ENCODE measurements at regions not wholly inside any gene's neighbourhood (a gene's known extent, or its start where the extent isn't known, plus 50 kb on each side); places are given as distances from the start of the nearest gene placed in this dataset.
"Not testable (repeated sequence)": the region's sequence is repeated elsewhere in the genome, so short reads cannot be mapped to it uniquely, and the experiment has no call there.

GRCh38 chr12:114032801-114033200 lies 66.7 kb upstream of the RBM19 start:
- no peak for DNase-seq (ENCODE audit: low read depth in 4 of 4, low spot score in 2 of 4)

DNA sequence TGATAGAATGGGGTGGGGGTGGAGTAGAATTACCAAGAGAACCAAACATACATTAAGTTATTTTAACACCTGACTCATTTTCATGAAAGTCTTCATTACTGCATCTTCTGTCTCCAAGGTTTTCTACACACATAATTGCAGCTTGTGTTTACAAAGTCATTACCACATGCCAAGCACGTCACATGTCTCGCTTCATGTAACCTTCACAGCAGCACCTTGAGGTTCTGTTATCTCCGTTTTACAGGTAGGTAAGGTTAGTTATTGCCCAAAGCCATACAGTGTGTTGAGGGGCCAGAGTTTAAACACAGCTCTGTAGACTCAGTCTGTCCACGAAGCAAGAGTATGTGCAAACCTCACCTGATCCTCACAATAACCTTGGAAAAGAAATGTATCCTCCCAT lies 64.3 kb upstream of the RBM19 start:
- no peak for DNase-seq (ENCODE audit: low read depth in 4 of 4, low spot score in 2 of 4)

- DNase-seq (ENCODE audit: low read depth in 4 of 4, low spot score in 2 of 4): no peak
Measured at GRCh38 chr12:114026805-114027204, 60.7 kb upstream of the RBM19 start.

DNA sequence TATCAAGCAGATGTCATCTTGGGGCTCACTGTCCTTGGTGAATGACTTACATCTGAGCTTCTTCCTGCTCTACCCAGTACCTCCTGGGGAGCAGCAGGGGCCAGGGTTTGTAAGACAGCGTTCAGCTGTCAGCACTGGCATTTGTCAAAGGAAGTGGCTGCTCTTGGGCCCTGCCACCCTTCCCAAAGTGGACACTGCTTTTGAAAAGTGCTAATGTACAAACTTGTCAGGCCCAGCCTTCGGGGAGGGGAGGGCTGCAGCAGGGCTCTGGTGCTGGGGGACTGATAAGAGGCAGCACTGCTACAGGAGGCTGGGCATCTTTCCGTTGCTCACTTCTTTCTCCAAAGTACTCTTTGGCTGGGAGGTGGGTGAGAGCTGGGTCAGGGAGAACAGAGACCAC lies 59.8 kb upstream of the RBM19 start:
- DNase-seq (ENCODE audit: low read depth in 4 of 4, low spot score in 2 of 4): no peak

DNA sequence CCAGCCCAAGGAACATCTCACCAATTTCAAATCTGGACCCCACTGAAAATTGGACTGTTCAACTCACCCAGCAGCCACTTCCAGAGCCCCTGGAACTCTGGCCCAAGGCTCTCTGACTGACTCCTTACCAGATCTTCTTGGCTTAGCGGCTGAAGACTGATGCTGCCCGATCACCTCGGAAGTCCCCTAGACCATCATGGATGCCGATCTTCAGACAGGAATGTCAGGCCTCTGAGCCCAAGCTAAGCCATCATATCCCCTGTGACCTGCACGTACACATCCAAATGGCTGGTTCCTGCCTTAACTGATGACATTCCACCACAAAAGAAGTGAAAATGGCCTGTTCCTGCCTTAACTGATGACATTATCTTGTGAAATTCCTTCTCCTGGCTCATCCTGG lies 56.0 kb upstream of the RBM19 start:
- not testable (repeated sequence) for DNase-seq (ENCODE audit: low read depth in 4 of 4, low spot score in 2 of 4)

DNA sequence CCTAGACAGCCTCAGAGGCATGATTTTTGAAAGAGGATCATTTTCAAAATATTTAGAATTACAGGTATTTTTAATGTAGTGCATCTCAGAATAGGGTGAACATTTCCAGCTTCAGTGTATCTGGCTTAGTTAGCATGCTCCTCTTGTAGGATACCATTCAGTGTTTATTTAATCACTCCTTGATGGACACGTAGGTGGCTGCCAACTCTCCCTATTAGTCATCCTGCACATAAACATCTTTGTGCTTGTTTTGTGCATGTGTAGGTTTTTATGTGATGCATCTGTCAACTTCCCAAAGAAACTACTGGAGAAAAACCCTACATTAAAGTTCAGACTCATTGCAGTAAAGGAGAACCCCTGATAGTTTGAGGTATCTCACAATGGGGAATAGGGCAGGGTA lies 52.5 kb upstream of the RBM19 start:
- no peak for DNase-seq (ENCODE audit: low read depth in 4 of 4, low spot score in 2 of 4)

Data from left renal cortex interstitium (tissue), 4 donors.